ENCODE measurements at regions not wholly inside any gene's neighbourhood (a gene's known extent, or its start where the extent isn't known, plus 50 kb on each side); places are given as distances from the start of the nearest gene placed in this dataset.

DNA sequence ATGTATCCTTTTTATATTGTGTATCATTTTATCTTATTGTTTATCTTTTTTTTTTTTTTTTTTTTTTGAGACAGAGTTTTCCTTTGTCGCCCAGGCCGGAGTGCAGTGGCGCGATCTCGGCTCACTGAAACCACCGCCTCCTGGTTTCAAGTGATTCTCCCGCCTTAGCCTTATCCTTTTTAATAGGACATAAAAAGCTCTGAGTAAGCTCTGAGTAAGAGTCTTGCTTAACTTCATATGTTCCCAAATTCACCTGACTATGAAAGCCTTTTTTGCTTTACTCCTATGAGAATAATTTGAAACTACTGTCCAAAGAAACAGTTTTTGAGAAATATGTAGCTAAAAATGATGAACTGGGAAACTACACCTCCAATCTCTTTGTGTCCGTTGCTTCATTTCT lies 525.5 kb downstream of the IRS1 start:
- Histone ChIP-seq H3K36me3 (ENCODE audit: control insufficient read depth in 2 of 3, insufficient read depth in 3 of 3, low read length in 3 of 3) (no peaks in the 10 kb centered on the region), H3K4me1 (ENCODE audit: control insufficient read depth in 2 of 3, insufficient read depth in 2 of 3, low read depth in 1 of 3, low read length in 3 of 3) (no peaks in the 10 kb centered on the region), H3K4me3 (ENCODE audit: low read length in 3 of 3) (no peak overlapping the region), H3K9ac (ENCODE audit: low read length in 3 of 3) (no peak overlapping the region), H3K27ac (ENCODE audit: low read depth in 2 of 2, low read length in 2 of 2) (no peak overlapping the region), H3K9me3 (ENCODE audit: control insufficient read depth in 2 of 3, insufficient read depth in 1 of 3, low read length in 3 of 3) (no peaks in the 10 kb centered on the region), H3K27me3 (ENCODE audit: control insufficient read depth, insufficient read depth, low read length) (no peaks in the 10 kb centered on the region)
- TF ChIP-seq, protein P1, sequence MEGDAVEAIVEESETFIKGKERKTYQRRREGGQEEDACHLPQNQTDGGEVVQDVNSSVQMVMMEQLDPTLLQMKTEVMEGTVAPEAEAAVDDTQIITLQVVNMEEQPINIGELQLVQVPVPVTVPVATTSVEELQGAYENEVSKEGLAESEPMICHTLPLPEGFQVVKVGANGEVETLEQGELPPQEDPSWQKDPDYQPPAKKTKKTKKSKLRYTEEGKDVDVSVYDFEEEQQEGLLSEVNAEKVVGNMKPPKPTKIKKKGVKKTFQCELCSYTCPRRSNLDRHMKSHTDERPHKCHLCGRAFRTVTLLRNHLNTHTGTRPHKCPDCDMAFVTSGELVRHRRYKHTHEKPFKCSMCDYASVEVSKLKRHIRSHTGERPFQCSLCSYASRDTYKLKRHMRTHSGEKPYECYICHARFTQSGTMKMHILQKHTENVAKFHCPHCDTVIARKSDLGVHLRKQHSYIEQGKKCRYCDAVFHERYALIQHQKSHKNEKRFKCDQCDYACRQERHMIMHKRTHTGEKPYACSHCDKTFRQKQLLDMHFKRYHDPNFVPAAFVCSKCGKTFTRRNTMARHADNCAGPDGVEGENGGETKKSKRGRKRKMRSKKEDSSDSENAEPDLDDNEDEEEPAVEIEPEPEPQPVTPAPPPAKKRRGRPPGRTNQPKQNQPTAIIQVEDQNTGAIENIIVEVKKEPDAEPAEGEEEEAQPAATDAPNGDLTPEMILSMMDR (IDR thresholded peaks at IDR 0.05; ENCODE audit: borderline replicate concordance, extremely low read depth, insufficient read depth) = no peak
- FAIRE-seq (no peak), DNase-seq (no peak)
- intact Hi-C loops (cut with DNase I) = no loop called here

DNA sequence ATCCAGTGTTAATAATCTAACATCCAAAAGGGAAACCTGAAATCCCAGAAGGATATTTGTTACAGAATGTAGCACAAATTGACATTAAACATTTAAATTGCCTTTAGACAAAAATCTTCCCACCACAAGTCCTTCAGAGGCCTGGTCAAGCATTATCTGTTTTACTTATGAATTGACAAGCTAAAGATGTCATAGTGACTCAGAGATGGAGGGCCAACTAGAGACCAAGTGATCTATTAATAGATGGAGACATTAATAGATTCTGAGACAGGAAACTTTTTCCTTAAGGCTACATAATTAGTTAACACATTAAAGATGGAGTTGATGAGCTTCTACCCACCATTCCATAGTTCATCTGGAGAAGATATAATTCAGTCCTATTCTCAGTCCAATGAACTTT lies 526.2 kb downstream of the IRS1 start:
- DNase-seq (no peak), FAIRE-seq (no peak)
- Histone ChIP-seq H3K36me3 (ENCODE audit: control insufficient read depth in 2 of 3, insufficient read depth in 3 of 3, low read length in 3 of 3) (no peaks in the 10 kb centered on the region), H3K9me3 (ENCODE audit: control insufficient read depth in 2 of 3, insufficient read depth in 1 of 3, low read length in 3 of 3) (no peaks in the 10 kb centered on the region), H3K27ac (ENCODE audit: low read depth in 2 of 2, low read length in 2 of 2) (no peak overlapping the region), H3K27me3 (ENCODE audit: control insufficient read depth, insufficient read depth, low read length) (no peaks in the 10 kb centered on the region), H3K9ac (ENCODE audit: low read length in 3 of 3) (no peak overlapping the region), H3K4me1 (ENCODE audit: control insufficient read depth in 2 of 3, insufficient read depth in 2 of 3, low read depth in 1 of 3, low read length in 3 of 3) (no peaks in the 10 kb centered on the region), H3K4me3 (ENCODE audit: low read length in 3 of 3) (no peak overlapping the region)
- TF ChIP-seq, protein P1 (IDR thresholded peaks at IDR 0.05; ENCODE audit: borderline replicate concordance, extremely low read depth, insufficient read depth) = no peak
- intact Hi-C loops (cut with DNase I) = no loop called here

DNA sequence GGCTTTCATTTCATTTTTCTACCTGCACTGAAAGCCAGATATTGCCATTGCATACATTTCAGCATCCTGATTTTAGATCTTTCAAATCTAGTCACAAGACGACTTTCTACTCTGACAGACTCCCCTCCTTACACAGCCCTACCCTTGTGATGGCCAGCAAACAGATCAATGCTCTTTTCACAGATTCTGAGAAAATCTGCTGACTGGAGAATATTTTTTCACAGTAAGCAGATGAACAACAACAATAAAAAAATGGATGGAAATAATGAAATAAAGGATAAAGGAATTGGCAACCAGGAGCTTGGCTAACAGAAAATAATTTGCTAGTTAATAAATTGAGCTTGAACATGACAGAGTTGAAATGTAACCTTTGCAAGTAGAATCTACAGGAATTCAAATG lies 527.2 kb downstream of the IRS1 start:
- no peaks in the 10 kb centered on the region for H3K4me1 ChIP-seq (ENCODE audit: control insufficient read depth in 2 of 3, insufficient read depth in 2 of 3, low read depth in 1 of 3, low read length in 3 of 3)
- H3K4me3 ChIP-seq (ENCODE audit: low read length in 3 of 3) = no peak overlapping the region
- TF ChIP-seq, protein P1 (IDR thresholded peaks at IDR 0.05; ENCODE audit: borderline replicate concordance, extremely low read depth, insufficient read depth) = no peak
- H3K27ac ChIP-seq (ENCODE audit: low read depth in 2 of 2, low read length in 2 of 2) = no peak overlapping the region
- H3K27me3 ChIP-seq (ENCODE audit: control insufficient read depth, insufficient read depth, low read length) = no peaks in the 10 kb centered on the region
- H3K9ac ChIP-seq (ENCODE audit: low read length in 3 of 3) = no peak overlapping the region
- FAIRE-seq (no peak), DNase-seq (no peak)
- intact Hi-C loops (cut with DNase I) = no loop called here
- H3K36me3 ChIP-seq (ENCODE audit: control insufficient read depth in 2 of 3, insufficient read depth in 3 of 3, low read length in 3 of 3) = no peaks in the 10 kb centered on the region
- H3K9me3 ChIP-seq (ENCODE audit: control insufficient read depth in 2 of 3, insufficient read depth in 1 of 3, low read length in 3 of 3) = no peaks in the 10 kb centered on the region
